WTC11 (cell line): ENCODE measurements at regions not wholly inside any gene's neighbourhood (a gene's known extent, or its start where the extent isn't known, plus 50 kb on each side); places are given as distances from the start of the nearest gene placed in this dataset.

ENCODE experiments used
- ATF1 ChIP-seq: sonication (generic); formaldehyde crosslinking; IDR thresholded peaks from 2 replicates; pipeline ENCODE4 v1.8.1; 2023; ENCODE audit warnings: mild to moderate bottlenecking, moderate library complexity, missing genetic modification reagents
- ATF3 ChIP-seq: sonication (generic); formaldehyde crosslinking; conservative IDR thresholded peaks from 2 replicates; pipeline ENCODE4 v1.8.1; 2022; ENCODE audit warnings: mild to moderate bottlenecking, missing genetic modification reagents
- CREB1 ChIP-seq: sonication (generic); formaldehyde crosslinking; IDR thresholded peaks from 2 replicates; pipeline ENCODE4 v1.8.0; 2023; ENCODE audit warnings: mild to moderate bottlenecking, missing genetic modification reagents
- CREM ChIP-seq: sonication (generic); formaldehyde crosslinking; IDR thresholded peaks from 2 replicates; pipeline ENCODE4 v1.8.1; 2022; ENCODE audit warnings: mild to moderate bottlenecking, missing genetic modification reagents, moderate library complexity
- CTCF ChIP-seq: fragments of 200-600 bp; IDR thresholded peaks from 2 replicates; pipeline ENCODE4 v1.8.0; 2022; ENCODE audit warnings: antibody characterized with exemption
- E2F4 ChIP-seq: sonication (generic); formaldehyde crosslinking; IDR thresholded peaks from 2 replicates; pipeline ENCODE4 v1.8.1; 2022; ENCODE audit warnings: low read depth, mild to moderate bottlenecking, moderate library complexity, missing genetic modification reagents, borderline replicate concordance
- FOXK1 ChIP-seq: sonication (generic); formaldehyde crosslinking; IDR thresholded peaks from 2 replicates; pipeline ENCODE4 v1.8.0; 2022; ENCODE audit warnings: mild to moderate bottlenecking, moderate library complexity, missing genetic modification reagents
- IRF1 ChIP-seq: sonication (generic); formaldehyde crosslinking; IDR thresholded peaks from 2 replicates; pipeline ENCODE4 v1.8.0; 2023; ENCODE audit warnings: missing genetic modification reagents
- MAX ChIP-seq: sonication (generic); formaldehyde crosslinking; IDR thresholded peaks from 2 replicates; pipeline ENCODE4 v1.8.0; 2022; ENCODE audit warnings: mild to moderate bottlenecking, missing genetic modification reagents
- MLX ChIP-seq: sonication (generic); formaldehyde crosslinking; IDR thresholded peaks from 2 replicates; pipeline ENCODE4 v1.8.1; 2023; ENCODE audit warnings: mild to moderate bottlenecking, missing genetic modification reagents, moderate library complexity
- SP1 ChIP-seq: sonication (generic); formaldehyde crosslinking; conservative IDR thresholded peaks from 2 replicates; pipeline ENCODE4 v1.8.1; 2022; ENCODE audit warnings: missing genetic modification reagents
- USF2 ChIP-seq: sonication (generic); formaldehyde crosslinking; IDR thresholded peaks from 2 replicates; pipeline ENCODE4 v1.8.1; 2023; ENCODE audit warnings: mild to moderate bottlenecking, missing genetic modification reagents, moderate library complexity
- ZBTB21 ChIP-seq: sonication (generic); formaldehyde crosslinking; IDR thresholded peaks from 2 replicates; pipeline ENCODE4 v1.8.1; 2023; ENCODE audit warnings: mild to moderate bottlenecking, missing genetic modification reagents, borderline replicate concordance

- no peak for TF ChIP-seq CTCF
- no peak for TF ChIP-seq USF2 (CRISPR knock-in tag)
- no peak for TF ChIP-seq ATF1 (CRISPR knock-in tag)
- no peak for TF ChIP-seq CREB1 (CRISPR knock-in tag)
- TF ChIP-seq CREM (CRISPR knock-in tag) = no peak
- TF ChIP-seq E2F4 (CRISPR knock-in tag) = no peak
- no peak for TF ChIP-seq ATF3 (CRISPR knock-in tag)
- TF ChIP-seq MLX (CRISPR knock-in tag) = no peak
- no peak for TF ChIP-seq IRF1 (CRISPR knock-in tag)
- TF ChIP-seq MAX (CRISPR knock-in tag) = no peak
- no peak for TF ChIP-seq ZBTB21 (CRISPR knock-in tag)
- TF ChIP-seq SP1 = no peak
- TF ChIP-seq FOXK1 = no peak
Measured at GRCh38 chr3:28978092-28978491, 302.8 kb upstream of the RBMS3 start.
